ENCODE measurements at regions not wholly inside any gene's neighbourhood (a gene's known extent, or its start where the extent isn't known, plus 50 kb on each side); places are given as distances from the start of the nearest gene placed in this dataset.

- TF ChIP-seq POLR2A (IDR thresholded peaks at IDR 0.05) (no peak), CTCF (IDR thresholded peaks at IDR 0.05) (no peak)
Observed at GRCh38 chr10:78162853-78163252, 129.2 kb downstream of the RPS24 start.

Data from thyroid gland (tissue), 4 donors.